Progenitor cell of endocrine pancreas (in vitro differentiated cells): ENCODE measurements at regions not wholly inside any gene's neighbourhood (a gene's known extent, or its start where the extent isn't known, plus 50 kb on each side); places are given as distances from the start of the nearest gene placed in this dataset.

Experiments
- DNase-seq: peaks from one replicate; pipeline ENCODE4 v3.0.0; 2021; ENCODE audit warnings: low spot score; ENCODE audit not compliant: unreplicated experiment
- H3K27ac Mint-ChIP-seq: 2 replicates; pipeline ENCODE4 v1.8.0; 2021; ENCODE audit warnings: mild to moderate bottlenecking, moderate library complexity, mixed read lengths
- H3K27me3 Mint-ChIP-seq: 2 replicates; pipeline ENCODE4 v1.8.0; 2021; ENCODE audit warnings: mixed read lengths
- H3K36me3 Mint-ChIP-seq: 2 replicates; pipeline ENCODE4 v1.8.0; 2022; ENCODE audit warnings: mixed read lengths; ENCODE audit not compliant: insufficient read depth
- H3K4me1 Mint-ChIP-seq: 2 replicates; pipeline ENCODE4 v1.8.0; 2021; ENCODE audit warnings: low read depth, mixed read lengths
- H3K4me3 Mint-ChIP-seq: 2 replicates; pipeline ENCODE4 v1.8.0; 2021; ENCODE audit warnings: low read depth, mild to moderate bottlenecking, moderate library complexity, mixed read lengths
- H3K9me3 Mint-ChIP-seq: 2 replicates; pipeline ENCODE4 v1.8.0; 2021; ENCODE audit warnings: low read depth, mixed read lengths
- TF ChIP-seq, protein P1 (sequence below): fragments of 200-600 bp; sonication (generic); IDR thresholded peaks from one replicate; pipeline ENCODE4 v1.5.0; 2021; ENCODE audit warnings: antibody characterized with exemption, mild to moderate bottlenecking; ENCODE audit not compliant: unreplicated experiment

DNA sequence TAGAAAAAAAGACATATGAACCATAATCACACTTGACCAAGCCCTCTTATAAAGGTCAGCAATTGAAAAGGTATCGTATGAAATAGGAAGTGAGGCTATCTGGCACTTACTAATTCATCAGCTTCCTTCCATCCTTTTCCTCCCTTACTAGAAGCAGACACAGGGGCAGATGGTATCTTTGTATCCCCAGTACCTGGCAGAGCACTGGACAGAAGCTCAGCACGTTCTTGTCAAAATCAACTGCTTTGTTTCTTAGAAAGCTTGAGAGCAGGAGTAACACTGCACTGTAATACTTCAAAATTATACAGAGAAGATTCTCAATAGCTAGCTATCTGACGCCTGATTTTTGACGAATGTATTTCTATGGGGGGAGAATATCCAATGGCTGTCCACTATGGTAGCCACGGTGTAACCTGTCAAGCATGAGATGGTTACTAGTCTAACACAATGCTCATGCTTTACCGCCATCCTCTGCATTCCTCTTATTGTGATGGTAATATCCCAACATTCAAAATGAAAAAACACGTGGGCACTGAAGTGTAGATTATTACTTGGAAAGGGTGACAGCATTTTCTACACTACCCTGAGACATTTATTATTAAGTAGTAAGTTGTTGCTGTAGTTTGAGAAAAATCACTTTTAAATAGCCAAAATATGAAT is 175.6 kb downstream of the SIPA1L2 start:
- TF ChIP-seq, protein P1, sequence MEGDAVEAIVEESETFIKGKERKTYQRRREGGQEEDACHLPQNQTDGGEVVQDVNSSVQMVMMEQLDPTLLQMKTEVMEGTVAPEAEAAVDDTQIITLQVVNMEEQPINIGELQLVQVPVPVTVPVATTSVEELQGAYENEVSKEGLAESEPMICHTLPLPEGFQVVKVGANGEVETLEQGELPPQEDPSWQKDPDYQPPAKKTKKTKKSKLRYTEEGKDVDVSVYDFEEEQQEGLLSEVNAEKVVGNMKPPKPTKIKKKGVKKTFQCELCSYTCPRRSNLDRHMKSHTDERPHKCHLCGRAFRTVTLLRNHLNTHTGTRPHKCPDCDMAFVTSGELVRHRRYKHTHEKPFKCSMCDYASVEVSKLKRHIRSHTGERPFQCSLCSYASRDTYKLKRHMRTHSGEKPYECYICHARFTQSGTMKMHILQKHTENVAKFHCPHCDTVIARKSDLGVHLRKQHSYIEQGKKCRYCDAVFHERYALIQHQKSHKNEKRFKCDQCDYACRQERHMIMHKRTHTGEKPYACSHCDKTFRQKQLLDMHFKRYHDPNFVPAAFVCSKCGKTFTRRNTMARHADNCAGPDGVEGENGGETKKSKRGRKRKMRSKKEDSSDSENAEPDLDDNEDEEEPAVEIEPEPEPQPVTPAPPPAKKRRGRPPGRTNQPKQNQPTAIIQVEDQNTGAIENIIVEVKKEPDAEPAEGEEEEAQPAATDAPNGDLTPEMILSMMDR = no peak
- Mint-ChIP-seq H3K36me3 (peaks cover 13% of the 10 kb centered on the region), H3K27ac (no peak overlapping the region), H3K9me3 (no peaks in the 10 kb centered on the region), H3K27me3 (no peaks in the 10 kb centered on the region), H3K4me3 (no peak overlapping the region), H3K4me1 (peaks cover 23% of the 10 kb centered on the region)
- no peak for DNase-seq

DNA sequence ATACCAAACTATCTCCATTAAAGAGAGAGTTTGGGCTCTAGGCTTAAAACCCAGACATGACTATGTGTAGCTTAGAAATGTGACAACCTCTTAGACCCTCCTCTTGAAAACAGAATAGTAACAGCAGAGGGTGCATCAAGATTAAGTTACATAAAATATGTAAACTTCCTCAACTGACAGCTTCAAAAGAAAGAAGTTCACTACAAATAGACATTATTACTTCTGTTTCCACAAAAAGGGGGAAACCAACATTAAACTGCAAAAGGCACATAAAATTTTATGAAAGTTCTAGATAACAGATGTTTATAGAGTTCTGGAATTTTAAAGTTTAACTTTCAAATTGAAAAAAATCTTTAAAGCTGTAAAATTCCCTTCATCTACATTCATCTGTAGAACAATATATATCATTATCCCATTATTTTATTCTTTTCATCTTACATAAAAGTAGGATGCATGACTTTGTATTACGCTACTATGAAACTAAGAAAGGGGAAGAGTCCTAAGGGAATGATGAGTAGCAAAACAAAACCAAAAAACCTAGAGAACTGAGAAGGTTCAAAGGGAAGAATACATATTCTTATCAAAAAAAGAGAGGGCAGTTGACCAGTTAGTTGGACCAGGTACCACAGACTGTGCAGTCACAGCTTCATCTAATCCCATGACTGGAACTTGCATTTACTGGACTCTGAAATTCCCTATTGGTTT is 177.0 kb downstream of the SIPA1L2 start:
- TF ChIP-seq, protein P1 = no peak
- Mint-ChIP-seq H3K4me1 (peaks cover 23% of the 10 kb centered on the region), H3K9me3 (no peaks in the 10 kb centered on the region), H3K27me3 (no peaks in the 10 kb centered on the region), H3K4me3 (no peak overlapping the region), H3K36me3 (peaks cover 18% of the 10 kb centered on the region), H3K27ac (no peak overlapping the region)
- DNase-seq = no peak

DNA sequence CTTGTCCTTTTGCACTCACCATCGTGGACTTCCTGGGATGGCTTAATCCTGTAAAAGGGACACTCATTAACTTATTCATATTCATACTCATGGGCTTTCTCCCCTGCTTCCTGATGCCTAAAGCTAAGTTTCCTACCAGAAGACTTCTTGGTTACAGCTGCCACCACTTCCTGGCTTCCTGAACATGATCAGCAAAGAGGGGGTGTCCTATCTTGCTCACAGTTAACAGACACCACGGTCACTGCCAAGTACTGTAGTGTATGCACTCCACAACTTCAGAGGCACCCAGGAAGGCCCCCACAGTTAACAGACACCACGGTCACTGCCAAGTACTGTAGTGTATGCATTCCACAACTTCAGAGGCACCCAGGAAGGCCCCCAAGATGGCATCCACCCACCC is 177.8 kb downstream of the SIPA1L2 start:
- Mint-ChIP-seq H3K36me3 (peaks cover 18% of the 10 kb centered on the region), H3K27me3 (no peaks in the 10 kb centered on the region), H3K4me3 (no peak overlapping the region), H3K27ac (peak overlapping the region; percentile 4), H3K9me3 (no peaks in the 10 kb centered on the region), H3K4me1 (peaks cover 22% of the 10 kb centered on the region)
- TF ChIP-seq, protein P1 = no peak
- DNase-seq = no peak

DNA sequence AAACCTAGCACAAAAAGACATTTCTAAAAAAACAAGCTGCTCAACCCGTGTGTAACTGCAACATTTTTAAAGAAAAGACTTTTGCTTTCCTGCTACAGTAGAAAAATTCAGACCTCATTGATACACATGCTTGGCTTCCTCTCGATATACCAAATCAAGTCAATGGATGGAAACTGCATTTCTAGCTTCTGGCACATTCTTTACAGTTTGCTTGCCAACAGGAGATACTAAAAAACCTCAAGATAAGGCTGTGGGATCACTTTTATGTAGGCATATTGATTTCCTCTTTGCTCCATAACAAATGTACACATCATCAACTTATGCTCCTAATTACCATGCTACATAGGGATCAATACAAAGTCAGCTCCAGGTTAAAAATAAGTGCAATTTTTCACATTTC is 178.4 kb downstream of the SIPA1L2 start:
- peaks cover 14% of the 10 kb centered on the region for H3K36me3 Mint-ChIP-seq
- H3K4me3 Mint-ChIP-seq = no peak overlapping the region
- peaks cover 18% of the 10 kb centered on the region for H3K4me1 Mint-ChIP-seq
- no peak overlapping the region for H3K27ac Mint-ChIP-seq
- H3K27me3 Mint-ChIP-seq = no peaks in the 10 kb centered on the region
- no peaks in the 10 kb centered on the region for H3K9me3 Mint-ChIP-seq
- TF ChIP-seq, protein P1 = no peak
- DNase-seq = no peak

DNA sequence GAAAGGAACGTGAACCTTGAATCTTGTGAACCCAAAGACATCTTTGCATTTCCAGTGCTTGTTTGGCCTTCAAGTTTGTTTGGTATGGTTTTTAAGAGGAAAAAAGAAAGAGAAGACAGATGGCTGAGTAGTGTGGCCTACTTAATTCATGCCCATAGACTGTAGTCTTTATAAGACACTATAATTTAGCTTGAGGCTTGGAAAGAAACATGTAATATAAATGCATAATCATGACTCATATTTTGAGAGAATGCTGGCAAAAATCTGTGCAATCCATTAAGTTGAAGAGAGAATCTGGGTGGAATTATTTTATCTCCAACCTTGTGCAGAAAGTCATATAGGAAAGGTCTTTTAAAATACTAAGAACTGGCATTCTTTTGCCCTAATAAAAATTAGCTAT is 179.3 kb downstream of the SIPA1L2 start:
- Mint-ChIP-seq H3K27me3 (no peaks in the 10 kb centered on the region), H3K4me1 (peaks cover 18% of the 10 kb centered on the region), H3K9me3 (no peaks in the 10 kb centered on the region), H3K27ac (no peak overlapping the region), H3K36me3 (peaks cover 12% of the 10 kb centered on the region), H3K4me3 (no peak overlapping the region)
- TF ChIP-seq, protein P1 = no peak
- no peak for DNase-seq
